ENCODE measurements at regions not wholly inside any gene's neighbourhood (a gene's known extent, or its start where the extent isn't known, plus 50 kb on each side); places are given as distances from the start of the nearest gene placed in this dataset.

GRCh38 chr18:40949114-40949950 is 1005.7 kb upstream of the PIK3C3 start:
- no peak for DNase-seq (ENCODE audit: low spot score)

- no peak for DNase-seq (ENCODE audit: low spot score)
These were observed 1010.5 kb upstream of the PIK3C3 start for GRCh38 chr18:40944576-40944975.

GRCh38 chr18:40939656-40940515 is 1015.1 kb upstream of the PIK3C3 start:
- no peak for DNase-seq (ENCODE audit: low spot score)

DNA sequence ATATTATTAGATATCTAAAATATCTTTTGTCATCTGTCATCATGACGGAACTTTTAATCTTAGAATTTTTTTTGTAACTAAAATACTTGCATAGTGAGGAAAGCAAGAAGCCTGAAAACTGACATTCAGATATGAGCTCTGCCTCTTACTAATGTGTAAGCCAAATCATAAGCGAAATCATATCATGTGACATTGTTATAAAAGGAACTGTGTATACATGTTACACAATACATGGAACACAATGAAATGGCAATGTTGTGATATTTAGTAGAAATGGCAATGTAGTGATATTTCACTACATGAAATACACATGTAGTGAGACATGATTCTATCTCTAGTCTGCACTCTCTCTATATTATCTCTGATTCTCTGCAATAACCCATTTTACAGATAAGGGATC is 1016.4 kb upstream of the PIK3C3 start:
- DNase-seq (ENCODE audit: low spot score): no peak

- no peak for DNase-seq (ENCODE audit: low spot score)
These were observed 1017.6 kb upstream of the PIK3C3 start for GRCh38 chr18:40937386-40937785.

DNA sequence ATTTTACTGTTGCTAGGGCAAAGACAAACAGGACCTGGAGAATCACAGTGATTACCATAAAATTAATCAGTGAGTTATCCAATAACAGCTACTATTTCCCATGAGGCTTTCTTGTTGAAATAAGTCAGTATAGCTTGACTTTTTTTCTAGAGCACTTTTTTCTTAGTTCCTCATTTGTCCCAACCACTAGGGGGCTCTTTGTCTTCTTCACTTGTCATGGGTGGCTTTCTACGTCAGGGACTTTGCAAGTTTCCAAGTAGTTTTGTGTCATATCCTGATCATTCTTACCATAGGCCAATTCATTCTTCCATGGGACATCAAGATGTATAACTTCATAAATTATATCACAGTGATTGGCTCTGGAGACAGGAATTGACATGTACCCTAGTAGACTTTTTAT is 1019.6 kb upstream of the PIK3C3 start:
- no peak for DNase-seq (ENCODE audit: low spot score)

DNA sequence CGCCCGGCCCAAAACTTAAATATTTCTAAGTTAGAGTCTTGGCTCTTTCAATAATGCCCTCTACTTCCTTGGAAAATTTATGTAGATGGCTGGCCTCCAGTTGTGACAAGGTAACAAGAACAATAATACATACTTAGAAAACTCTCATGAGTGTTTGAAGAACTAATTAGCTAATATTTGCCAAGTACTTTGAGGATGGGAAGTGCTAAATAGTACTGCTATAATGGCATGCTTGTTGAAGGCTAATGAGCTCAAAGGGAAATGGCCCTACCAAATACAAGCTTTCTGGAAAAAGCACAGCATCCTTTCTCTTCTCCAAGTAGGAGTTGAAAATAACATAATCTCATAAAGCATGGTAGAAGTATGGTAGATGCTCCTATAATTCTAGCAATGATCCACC is 1022.2 kb upstream of the PIK3C3 start:
- no peak for DNase-seq (ENCODE audit: low spot score)

DNA sequence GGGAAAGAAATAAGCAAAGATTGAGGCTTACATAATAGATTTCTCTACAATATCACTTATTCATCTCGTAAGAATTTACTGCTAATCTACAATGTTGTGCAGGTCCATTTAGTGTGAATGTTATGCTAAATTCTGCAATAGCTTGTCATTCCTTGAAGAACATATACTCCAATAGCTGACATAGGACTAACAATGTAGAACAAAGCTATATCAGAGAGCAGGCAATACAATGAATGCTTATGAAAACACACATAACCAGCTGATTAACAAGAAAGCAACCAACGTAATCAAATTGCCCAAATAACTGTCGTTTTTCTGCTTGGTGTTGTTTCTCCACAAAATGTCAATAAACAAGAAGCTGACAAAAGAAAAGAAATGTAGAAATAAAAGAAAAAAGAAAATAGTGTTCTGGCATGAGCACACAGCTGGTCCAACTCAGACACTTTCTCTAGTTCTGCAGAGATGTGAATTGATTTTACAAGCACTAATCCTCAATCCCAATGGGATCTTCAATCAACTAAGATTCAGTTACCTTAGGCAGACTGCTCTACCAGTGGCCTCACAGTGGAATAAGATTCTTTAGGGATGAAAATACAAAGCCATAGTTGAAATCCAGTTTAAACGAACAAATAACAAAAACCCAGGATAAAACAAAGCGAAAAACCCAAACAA is 1024.7 kb upstream of the PIK3C3 start:
- no peak for DNase-seq (ENCODE audit: low spot score)

GRCh38 chr18:40929399-40929798 is 1025.6 kb upstream of the PIK3C3 start:
- DNase-seq (ENCODE audit: low spot score): no peak

GRCh38 chr18:40926679-40927078 is 1028.4 kb upstream of the PIK3C3 start:
- DNase-seq (ENCODE audit: low spot score): no peak

DNA sequence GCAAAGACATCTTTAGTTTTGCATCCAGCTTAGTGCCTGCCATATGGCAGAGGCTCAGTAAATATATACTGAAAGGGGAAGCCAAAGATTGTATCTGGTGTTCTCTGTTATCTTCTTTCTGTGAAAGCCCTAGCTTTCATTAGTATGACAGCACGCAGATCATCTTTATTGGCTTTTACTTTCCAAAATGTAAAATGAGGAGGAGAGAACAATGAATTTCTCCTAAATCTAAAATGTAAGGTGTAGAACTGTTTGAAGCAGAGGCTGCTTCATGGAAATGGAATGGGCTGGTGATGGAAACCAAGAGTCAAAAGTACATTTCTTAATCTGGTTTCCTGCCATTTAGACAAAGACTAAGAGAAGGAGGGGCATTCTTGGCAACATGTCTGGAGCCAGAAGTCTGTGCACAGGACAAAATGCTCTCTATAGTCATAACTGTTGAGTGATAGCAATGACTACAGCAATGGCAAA is 1029.9 kb upstream of the PIK3C3 start:
- no peak for DNase-seq (ENCODE audit: low spot score)

GRCh38 chr18:40921845-40922629 is 1033.0 kb upstream of the PIK3C3 start:
- DNase-seq (ENCODE audit: low spot score): no peak

DNA sequence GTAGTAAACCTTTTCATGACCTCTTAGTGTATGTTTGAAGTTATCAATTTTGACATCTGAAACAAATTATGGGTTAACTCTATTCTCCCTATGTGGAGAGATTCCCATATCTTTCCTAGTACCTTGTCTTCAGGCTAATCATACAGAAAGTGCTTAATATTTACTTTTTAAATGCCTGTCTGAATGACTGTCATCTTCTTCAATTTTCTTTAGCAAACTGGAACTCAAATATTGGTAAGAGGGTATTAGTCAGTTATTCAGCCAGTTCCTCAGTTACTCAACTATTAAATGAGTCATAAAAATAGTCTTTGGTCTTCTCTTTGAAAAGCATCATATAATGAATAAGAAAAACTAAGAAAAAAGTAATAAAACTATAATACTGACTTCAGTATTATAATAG is 1038.0 kb upstream of the PIK3C3 start:
- DNase-seq (ENCODE audit: low spot score): no peak

DNA sequence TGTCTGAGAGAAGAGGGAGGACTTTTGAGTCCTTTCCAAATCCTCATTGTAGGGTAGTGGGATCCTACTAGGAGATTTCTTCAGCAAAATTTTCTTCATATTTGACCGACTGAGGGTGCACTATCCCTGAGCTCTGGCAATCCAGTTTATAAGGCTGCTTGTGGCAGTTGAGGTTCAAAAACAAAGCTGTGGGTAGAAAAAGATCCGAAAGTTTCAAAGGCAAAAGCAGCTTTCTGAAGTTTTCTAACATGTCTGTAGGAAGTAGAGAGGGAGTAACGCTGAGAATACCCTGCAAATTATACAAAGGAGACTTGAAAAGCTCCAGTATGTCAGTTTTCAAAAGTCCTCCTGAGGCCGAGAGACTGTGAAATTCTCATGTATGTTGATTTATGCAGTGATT is 1039.3 kb upstream of the PIK3C3 start:
- no peak for DNase-seq (ENCODE audit: low spot score)

DNA sequence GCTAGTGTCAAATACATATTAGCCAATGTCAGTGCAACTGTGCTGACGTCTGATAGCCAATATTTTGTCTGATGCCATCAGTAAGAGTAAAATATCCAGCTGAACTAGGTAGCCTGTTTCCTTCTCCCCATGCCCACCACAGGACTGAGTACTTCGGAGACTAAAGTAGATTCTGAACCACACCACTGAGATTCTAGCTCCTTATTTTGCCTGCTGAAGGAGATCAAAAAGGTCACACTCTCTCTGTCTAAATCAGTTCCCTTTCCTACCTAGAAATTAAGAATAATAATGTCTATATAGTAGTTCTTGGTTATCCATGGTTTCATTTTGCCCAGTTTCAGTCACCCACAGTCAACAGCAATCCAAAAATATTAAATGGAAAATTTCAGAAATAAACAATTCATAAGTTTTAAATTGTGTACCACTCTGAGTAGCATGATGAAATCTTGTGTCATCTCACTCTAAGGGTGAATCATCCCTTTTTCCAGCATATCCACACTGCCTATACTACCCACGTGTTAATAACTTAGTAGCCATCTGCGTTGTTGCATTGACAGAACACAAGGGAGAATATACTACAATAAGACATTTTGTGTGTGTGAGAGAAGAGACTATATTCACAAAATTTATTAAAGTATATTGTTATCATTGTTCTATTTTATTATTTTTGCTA is 1043.3 kb upstream of the PIK3C3 start:
- DNase-seq (ENCODE audit: low spot score): no peak

DNA sequence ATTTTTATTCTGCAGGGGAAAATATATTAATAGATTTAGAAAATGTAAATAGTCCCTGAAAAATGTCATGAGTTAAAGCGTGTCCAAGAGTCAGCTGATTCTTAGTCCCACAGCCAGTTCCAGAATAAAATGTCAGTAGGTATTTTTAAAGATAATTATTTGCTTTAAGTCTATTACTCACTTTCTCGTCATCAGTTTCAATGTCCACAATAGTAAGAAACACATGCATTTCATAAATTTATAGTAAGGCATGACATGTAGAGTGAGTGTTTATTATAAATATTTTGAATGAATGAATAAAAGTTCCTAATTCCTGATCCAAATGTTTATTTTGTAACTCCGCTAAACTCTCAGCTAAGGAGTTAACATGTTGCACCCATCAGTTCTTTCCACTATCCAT is 1044.0 kb upstream of the PIK3C3 start:
- DNase-seq (ENCODE audit: low spot score): no peak

GRCh38 chr18:40907842-40908241 is 1047.2 kb upstream of the PIK3C3 start:
- DNase-seq (ENCODE audit: low spot score): no peak

DNA sequence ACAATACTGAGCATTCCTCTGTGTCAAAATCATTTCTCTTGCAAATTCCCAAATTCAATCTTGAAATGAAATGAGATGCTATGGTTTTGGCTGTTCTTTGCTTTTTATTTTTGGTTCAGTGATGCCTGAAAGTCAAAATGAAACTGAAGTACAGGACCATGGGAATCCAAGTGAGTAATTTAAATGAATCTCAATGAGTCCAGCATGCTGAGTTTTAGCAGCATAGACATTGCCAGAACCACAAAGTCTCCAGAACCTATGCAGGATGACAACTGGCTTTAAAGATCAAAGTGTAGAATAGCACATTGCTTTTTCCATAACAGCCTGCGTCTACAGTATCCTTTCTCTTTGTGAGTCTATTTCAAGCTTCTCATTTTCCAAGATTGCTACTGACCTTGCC is 1050.7 kb upstream of the PIK3C3 start:
- DNase-seq (ENCODE audit: low spot score): no peak

- no peak for DNase-seq (ENCODE audit: low spot score)
These were observed 1052.6 kb upstream of the PIK3C3 start for GRCh38 chr18:40902436-40902835.

- DNase-seq (ENCODE audit: low spot score): no peak
These were observed 1057.2 kb upstream of the PIK3C3 start for GRCh38 chr18:40897884-40898283.

GRCh38 chr18:40883271-40883670 is 1071.8 kb upstream of the PIK3C3 start:
- no peak for DNase-seq (ENCODE audit: low spot score)

Measured in HuH-7.5 (cell line).